AG09319 (cell line): ENCODE measurements at regions not wholly inside any gene's neighbourhood (a gene's known extent, or its start where the extent isn't known, plus 50 kb on each side); places are given as distances from the start of the nearest gene placed in this dataset.

ENCODE experiments used
- DNase-seq: peaks from one replicate; pipeline ENCODE4 v3.0.0-alpha.2; 2010; ENCODE audit warnings: low read depth; ENCODE audit errors: extremely low read depth
- CTCF ChIP-seq: IDR thresholded peaks from 2 replicates; pipeline ENCODE4 v1.5.1; 2011; ENCODE audit warnings: low read depth, mild to moderate bottlenecking, inconsistent platforms, low read length, moderate library complexity

DNA sequence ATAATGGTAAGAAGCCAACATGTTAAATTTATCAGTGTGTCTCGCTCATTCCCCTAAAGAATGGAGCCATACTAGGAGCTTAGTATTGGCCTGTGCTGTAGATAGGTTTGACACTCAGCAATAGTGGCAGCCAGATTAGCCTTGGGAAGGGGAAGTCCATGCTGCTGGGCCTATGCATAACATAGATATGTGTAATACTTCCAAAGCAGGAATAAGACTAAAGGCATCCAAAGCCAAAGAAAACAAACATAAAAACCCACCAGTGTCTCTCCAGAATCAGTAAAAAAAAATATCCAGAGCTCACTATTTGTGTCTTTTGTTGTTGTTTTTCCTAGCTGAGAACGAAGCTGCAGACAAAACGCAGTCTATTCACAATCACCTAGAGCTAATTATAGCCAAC lies 104.2 kb upstream of the STXBP5 start:
- peak; percentile 38 for DNase-seq
- no peak for TF ChIP-seq CTCF

DNA sequence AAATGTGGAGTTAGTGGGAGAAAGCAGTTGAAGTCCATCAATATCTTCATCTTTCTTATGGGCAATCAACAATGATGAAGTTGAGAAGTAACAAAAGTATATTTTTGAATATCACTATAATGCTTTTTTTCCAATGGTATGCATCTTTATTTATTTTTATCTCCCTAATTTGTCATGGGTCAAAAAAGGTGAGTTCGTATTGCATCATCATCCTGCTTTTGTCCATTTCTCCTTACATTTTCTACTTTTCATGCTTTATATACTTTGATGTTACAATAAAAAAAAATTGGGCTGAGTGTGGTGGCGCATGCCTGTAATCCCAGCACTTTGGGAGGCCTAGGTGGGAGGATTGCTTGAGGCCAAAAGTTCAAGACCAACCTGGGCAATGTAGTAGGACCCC lies 101.2 kb upstream of the STXBP5 start:
- no peak for DNase-seq
- no peak for TF ChIP-seq CTCF

DNA sequence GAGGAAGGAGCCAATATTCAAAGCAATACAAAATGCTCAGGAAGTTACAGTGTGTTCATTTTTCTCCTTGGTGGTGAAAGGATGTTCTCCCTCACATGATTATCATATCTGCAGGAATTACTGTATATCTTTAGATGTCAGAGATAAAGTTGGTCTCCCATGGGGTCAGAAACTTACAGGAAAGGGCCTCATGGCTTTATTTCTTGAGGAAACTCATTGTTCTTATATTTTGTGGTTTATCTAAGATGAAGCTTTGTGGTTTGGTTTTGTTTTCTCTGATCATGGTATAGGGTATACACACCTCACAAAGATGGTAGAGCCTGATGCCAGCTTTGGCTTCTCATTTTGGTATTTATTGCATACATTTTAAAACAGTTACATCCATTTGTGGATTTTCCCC lies 100.5 kb upstream of the STXBP5 start:
- TF ChIP-seq CTCF: no peak
- no peak for DNase-seq

- no peak for TF ChIP-seq CTCF
- DNase-seq: no peak
Observed at GRCh38 chr6:147105786-147106185, 98.4 kb upstream of the STXBP5 start.

DNA sequence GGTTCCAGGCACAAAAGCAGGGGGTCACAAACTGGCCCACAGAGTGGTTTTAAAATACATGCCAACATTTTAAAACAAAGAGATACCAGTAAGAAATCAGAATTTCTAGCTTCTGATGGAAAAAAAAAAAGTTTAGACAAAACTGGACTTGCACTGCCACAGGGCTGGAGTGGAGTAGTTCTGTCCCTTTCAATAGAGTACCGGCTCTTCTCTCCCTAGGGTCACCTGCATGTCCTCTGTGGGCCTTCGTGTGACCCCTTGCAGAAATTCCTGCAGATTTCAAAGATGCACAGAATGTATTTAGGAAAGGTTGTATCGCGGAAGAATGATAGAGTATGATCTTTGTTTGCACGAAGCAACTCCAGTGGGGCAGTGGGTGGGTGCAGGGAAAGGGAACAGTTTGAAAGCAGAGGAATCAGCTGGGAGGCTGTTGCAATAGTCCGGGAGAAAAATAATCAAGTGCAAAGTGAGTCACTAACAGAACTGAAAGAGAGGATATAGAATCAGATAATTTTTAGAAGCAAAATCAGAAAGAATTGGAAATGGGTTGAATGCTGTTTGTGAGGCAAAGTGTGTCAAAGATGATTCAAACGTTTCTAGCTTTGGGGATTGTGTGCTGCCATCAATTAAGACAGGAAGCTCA lies 97.3 kb upstream of the STXBP5 start:
- DNase-seq: peak; percentile 5
- TF ChIP-seq CTCF: no peak

DNA sequence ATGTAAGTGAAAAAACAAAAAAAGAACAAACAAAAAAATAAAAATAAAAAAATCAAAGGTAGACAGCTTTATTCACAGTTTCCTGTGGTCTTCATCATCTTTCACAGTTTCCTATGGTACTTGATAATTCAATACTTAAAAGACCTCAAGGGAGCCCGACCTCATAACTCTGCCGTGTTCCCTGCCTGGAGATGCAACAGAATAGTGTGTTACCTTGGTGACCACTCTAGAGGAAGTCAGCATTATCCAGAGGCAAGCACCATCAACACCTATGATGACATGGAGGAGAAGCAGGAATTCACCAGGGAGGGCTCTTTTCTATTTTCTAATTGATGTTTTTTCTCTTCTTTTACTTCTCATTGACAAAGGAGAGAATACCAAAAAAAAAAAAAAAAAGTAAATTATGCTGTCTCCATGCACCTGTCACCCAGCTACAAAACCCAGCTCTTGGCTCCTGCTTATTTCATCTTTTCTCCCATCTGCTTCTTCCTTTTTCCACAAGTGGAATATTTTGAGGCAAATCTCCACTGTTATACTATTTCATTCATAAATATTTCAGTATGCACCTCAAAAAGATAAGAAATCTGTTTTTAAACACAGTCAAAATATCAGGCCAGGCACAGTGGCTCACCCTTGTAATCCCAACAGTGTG lies 95.8 kb upstream of the STXBP5 start:
- no peak for DNase-seq
- TF ChIP-seq CTCF: no peak

- TF ChIP-seq CTCF: no peak
Observed at GRCh38 chr6:147109707-147110106, 94.5 kb upstream of the STXBP5 start.

More at GRCh38 chr6:147109707-147110106, 94.5 kb upstream of the STXBP5 start:
- DNase-seq: no peak
